ENCODE measurements at regions not wholly inside any gene's neighbourhood (a gene's known extent, or its start where the extent isn't known, plus 50 kb on each side); places are given as distances from the start of the nearest gene placed in this dataset.
"Not testable (repeated sequence)": the region's sequence is repeated elsewhere in the genome, so short reads cannot be mapped to it uniquely, and the experiment has no call there.

DNA sequence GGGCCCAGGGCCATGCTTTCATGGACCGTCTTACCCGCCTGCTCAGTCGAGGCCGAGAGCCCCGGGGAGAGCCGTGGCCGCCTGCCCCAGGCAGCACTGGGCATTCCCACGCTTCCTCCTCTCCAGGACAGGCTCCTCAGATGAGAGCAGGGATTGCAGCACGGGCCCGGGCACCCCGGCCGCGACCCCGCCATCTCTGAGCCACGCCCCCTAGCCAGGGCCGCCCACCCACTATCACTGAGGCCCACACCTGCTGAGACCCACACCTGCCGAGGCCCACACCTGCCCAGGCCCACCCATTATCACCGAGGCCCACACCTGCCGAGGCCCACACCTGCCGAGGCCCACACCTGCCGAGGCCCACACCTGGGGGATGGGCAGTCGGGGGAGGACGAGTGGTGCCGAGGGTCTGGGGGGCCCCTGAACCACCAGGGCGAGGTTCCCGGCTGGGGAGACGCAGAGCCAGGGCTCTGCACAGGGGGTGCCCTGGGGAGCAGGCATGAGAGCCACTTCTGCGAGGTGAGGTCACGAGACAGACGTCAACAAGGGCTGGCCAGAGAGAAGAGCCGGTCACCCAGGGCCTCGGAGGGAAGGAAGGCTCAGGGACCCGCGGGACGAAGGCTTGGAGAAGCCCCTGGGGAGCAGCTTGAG lies 235.6 kb downstream of the ERMARD start:
- no peak for DNase-seq

DNA sequence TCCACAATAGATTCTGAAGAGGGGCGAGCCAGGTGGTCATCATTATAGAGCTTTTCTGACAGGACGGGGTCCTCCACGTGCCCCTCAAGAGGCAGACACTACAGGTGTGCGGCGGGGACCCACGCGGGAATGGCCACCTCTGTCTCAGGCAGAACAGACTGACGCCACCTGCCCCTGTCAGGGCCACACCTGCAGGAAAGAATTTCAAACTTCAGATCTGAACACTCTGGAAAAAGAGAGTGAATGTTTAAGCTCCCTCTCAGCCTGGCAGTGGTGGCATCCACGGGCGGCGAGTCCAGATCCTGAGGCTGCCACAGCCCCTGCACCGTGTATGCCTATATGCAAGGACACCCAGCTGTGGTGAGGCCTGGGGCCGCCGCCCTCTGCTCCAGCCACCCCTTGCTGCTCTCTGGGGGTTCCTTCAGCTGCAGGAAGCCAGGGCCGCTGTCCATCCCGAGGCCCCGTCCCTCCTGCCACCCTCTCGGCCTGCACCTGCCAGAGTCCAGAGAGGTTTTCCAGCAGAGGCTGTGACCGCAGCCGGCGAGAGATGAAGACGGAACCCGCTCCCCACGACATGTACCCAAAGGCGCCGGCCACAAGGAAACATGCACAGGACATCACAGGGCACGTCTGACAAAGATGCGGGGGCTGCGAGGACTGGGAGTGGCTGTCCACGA lies 234.9 kb downstream of the ERMARD start:
- DNase-seq: no peak

DNA sequence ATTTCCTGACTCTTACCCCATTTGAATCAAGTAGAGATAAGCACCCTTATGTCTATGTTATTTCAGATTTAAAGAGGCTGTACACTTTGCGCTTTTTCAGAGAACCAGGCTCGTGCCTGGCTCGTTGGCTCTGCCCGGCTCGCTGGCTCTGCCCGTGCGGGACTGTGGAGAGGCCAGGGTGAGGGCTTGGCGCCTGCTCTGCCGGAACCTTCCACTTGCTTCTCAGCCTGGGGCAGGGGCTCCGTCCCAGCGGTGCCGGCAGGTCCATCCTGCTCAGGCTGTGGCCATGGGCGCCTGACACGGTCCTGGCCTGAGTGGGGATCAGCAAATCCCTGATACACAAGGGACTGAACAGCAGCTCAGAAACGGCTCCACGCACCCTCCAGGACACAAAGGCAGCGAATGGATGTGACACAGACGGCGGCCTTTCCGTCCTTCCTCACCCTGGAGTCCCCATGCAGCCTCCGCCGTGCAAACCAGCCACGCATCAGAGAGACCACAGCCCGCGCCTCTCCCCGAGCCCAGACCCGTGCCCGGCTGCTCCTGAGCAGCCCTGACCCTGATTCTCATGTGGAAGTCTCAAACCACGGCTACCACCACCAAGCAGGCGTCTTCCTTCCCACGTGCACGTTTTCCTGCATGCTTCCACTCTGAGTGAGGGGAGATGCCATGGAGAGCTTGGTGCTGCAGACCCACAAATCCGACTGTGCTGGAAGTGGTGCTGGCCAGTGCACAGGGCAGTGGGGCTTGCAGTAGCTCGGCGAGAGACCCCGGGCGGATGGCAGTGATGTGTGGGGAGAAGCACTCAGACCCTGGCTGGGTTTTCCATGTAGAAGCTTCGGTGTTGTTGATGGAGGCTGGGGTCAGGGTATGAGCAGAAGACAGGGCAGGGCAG lies 233.9 kb downstream of the ERMARD start:
- no peak for DNase-seq

DNA sequence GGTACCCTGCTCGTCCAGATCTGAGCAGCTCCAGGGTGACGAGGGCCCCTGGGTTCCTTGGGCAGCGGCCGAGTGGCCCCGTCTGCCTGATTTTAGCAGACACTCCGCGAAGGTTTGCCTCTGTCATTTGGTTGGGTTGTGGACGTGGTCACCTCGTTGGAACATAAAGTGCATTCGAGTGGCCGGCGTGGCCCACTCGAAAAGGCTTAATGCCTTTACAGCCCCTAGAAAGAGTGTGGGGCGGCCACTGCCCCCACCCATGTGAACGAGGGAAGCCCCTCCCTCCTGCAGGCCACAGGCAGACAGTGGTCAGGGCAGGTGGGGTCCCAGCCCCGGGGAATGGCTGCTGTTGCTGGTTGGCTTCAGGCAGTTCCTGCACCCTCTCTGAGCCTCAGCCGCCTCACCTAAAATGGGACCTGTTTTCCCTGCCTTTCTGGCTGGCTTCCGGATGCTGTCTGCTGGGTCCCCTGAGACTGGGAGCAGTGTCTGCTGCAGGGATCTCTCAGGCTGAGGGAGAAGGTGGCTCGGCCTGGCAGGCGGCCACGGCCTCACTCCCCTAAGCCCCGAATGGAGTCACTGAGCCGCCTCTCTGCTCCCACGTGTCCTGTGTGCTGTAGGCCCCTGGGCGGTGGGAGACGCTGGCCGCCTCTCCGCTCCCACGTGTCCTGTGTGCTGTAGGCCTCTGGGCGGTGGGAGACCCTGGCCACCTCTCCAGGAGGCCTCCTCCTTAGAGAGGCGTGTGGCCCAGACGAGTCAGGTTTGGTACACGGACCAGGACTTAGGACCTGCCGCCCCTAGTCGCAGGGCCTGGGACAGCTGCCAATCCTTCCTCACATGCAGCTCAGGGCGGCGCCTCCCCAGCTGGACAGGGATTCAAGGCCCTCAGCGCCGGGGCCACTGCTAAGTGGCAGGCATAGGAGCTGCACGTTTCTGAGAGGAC lies 233.0 kb downstream of the ERMARD start:
- no peak for DNase-seq

DNA sequence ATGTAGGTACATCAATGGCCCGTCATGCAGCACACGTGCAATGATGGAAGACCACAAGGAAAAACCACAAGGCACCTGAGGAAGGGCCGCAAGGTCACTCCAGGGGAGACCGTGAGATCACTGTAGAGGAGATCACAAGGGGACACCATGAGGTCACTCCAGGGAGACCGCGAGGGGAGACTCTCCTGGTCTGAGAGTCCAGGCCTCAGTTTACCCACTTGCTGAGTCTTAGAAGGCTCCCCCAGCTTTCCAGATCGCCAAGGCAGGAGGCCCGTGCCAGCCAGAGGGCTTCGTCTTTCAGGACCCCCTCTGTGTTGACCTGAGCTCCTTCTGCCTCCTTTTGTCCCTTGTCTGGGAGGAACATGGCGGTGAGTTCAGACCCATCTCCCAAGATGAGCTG lies 232.2 kb downstream of the ERMARD start:
- no peak for DNase-seq

DNA sequence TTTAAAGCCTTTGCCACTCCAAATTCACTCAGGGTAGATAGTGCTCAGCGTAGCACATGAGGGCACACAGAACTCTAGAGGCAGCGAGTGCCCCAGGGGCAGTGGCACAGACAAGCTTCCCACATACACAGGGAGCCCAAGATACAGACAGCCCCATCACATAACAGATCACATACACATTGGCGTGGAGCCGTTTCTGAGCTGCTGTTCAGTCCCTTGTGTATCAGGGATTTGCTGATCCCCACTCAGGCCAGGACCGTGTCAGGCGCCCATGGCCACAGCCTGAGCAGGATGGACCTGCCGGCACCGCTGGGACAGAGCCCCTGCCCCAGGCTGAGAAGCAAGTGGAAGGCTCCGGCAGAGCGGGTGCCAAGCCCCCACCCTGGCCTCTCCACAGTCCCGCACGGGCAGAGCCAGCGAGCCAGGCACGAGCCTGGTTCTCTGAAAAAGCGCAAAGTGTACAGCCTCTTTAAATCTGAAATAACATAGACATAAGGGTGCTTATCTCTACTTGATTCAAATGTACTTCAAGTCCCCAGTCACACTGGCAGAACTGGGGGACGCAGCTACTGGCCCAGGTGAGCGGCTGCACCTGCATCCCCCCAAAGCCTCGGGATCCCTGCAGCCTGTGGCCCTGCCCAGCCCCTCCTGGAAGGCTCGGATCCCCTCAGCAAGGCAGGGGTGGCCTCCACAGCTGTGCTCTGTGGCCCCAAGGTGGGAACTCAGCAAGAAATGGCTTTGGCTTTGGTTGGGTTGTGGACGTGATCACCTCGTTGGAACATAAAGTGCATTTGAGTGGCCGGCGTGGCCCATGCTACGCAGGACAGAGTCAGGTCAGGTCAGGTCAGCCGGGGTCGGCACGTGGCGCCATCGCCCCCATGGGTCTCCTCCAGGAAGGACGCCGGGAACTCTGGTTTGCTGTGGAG lies 231.3 kb downstream of the ERMARD start:
- DNase-seq: no peak

DNA sequence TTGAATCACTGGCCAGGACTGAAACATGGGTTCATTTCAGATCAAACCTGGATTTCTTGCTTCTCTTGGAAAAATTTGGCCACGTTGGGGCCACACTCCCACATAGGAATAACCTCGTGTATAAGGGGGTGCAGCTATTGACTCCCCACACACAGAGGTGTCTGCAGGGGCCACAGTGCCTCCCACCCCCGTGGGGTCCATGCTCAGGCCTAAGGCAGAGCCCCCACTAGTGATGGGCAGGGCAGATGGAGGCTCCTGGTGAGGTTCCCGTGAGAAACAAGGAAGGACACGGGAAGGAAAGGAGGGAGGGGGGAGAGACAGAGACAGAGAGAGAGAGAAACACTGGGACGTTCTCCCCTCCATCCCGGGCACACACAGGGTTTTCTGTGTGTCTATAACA lies 230.5 kb downstream of the ERMARD start:
- DNase-seq: no peak

DNA sequence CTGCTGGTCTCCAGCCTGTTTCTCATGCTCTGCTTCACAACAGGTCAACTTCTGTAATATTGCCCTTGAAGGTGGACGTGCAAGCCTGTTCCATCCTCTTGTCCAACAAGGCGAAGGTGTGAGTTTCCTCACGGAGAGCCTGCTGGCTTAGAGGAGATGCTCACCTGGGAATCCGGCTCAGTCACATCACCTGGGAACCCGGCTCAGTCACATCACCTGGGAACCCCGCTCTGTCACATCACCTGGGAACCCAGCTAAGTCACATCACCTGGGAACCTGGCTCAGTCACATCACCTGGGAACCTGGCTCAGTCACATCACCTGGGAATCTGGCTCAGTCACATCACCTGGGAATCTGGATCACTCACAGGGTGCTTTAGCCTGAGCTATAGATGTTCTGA lies 230.1 kb downstream of the ERMARD start:
- no peak for DNase-seq

DNA sequence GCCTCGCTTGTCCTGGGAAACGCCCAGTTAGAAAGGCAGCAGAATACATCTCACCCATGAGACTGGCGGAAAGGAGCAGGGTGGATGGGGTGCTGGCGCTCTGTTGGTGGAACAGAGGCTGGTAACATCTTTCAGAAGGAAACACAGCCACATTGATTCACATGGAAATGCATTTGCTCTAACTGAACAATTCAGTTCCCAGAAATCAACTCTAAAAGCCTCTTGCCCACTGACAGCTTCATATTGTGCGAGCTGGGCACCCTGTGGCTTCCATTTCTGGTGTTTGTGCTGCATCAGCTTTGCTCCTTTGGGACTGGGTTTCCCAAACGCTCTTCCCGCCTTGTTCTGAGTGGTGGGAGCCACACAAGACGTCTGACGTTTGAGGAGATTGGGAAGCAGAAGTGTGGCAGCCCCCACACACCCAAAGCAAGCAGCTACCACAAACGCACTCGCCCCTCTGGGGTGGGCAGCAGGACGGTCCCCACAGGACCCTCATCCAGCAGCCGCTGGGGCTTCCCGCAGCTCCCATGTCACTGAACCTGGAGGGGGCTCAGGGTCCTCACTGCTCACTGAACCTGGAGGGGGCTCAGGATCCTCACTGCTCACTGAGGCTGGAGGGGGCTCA lies 229.5 kb downstream of the ERMARD start:
- DNase-seq: no peak

DNA sequence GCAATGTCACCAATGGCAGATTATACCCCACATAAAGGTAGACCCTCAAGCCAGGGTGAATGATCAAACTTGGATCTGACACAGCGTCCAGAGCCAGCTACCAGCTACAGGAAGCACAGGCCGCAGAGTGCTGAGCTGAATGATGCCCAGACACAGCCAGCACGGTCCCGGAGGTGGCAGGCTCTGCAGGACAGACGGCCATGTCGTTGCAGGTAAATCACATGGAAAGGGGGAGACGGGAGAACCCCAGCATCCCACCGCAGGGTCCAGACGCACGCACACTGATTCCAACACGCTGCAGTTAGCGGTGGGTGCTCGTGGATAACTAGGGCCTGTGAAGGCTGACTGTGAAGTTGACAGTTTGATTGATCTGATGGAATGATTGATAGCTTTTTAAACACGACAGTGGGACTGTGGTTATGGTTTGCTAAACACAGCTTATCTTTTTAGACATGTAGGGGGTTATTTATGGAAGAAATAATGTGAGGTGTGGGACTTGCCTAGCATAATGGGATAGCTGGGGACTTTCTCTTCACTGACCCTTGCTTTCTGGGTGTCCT lies 228.5 kb downstream of the ERMARD start:
- no peak for DNase-seq

DNA sequence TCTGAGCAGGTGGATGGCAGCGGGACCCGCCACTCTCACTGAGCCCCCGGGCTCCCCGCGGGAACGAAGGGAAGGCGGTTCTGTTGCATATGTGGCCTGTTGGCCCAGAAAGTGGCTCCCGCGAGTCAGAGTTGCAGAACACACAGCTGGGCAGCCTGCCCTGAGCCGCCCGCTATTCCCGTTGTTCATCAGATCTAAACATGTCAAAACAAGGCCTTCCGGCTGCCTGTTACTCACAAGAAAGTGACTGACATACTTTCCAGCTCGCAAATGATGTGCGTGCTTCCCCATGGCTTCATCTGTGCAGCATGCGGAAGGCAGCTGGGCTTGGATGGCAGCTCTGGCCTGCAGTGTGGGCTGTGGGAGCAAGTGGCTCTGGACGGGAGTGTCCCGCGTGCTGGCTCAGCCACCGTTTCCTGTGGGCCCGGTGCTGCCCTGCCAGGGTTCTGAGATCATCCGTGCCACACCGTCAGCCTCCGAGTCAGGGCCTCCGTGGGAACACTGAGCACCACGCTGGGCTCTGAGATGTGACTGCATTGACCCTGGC lies 227.3 kb downstream of the ERMARD start:
- DNase-seq: no peak

DNA sequence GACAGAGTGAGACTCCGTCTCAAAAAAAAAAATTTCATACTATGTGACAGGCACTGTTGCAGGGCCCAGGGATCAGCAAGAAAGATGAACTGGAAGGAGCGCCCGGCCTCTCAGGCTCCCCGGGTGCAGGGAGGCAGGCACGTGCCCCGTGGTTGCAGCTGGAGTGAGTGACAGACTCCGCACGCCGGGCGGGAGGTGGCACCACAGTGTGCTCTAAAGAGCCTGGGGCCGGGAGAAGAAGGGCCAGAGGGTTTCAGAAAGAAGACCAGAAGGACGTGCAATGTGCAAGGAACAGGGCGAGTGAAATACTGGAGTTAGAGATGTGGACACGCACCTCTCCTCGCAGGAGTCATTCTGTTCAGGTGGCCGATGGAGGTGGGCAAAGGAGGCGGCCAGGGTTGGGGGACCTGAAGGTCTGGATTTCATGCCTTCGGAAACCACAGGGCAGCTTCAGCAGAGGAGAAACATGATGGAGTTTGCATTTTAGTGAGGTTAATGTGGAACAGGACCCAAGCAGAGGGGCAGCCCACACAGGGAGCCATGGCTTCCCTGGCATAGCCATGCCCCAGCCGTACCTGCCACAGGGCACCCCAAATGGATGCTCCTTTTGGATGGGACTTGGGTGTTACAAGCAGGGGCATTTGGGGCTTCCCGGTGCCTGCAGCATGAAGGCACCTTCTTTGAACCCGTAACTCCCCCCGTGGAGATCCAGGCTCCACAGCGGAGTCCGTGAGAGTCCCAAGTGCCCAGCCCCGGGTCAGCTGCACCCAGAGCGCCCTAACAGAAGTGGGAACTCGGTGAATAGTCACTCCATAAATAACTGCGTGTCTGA lies 226.2 kb downstream of the ERMARD start:
- no peak for DNase-seq

DNA sequence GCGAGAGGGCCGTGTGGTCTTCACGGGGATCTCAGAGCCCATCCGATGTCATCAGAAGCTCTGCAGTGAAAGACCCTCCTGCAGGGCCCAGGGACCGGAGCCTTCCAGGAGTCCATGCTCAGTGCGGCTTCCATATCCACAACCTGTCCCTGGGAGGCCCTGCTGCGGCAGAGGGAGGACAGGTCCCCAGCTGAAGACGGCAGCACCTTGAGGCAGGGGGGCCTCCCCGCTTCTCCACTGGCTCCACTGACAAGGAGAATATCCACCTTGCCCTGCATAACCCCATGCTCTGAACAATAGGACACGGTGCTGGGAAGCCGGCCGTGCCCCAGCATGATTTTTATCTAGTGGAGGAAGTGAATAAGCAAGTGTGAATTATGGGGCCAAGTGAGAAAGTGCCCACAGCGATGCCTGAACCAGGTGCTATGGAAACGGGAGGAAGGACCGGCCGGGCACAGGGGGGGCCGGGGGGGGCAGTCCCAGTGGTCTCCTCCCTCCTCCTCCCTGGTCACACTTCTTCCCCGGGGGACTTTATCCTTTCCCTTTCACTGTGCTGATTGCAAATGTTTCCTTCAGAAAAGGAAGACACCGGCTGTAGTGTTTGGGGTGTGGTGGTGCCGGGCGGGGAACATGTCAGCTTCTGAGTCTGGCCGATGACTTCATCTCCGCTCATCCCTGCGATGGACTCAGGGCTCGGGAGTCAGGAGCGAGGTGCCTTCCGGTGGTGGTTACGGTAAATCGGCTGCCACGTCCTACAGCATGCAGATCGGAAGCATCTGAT lies 225.1 kb downstream of the ERMARD start:
- no peak for DNase-seq

DNA sequence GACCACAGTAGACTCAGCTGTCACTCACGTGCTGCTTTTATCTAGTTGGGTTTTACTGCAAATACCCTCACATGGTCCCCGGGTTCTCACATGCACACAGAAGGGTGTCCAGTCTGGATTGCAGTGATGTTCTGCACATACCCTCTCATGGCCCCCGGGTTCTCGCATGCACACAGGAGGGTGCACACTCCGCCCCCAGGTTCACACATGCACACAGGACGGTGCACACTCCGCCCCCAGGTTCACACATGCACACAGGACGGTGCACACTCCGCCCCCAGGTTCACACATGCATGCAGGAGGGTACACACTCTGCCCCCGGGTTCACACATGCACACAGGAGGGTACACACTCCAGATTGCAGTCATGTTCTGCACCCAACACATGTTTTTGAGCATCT lies 224.3 kb downstream of the ERMARD start:
- no peak for DNase-seq

DNA sequence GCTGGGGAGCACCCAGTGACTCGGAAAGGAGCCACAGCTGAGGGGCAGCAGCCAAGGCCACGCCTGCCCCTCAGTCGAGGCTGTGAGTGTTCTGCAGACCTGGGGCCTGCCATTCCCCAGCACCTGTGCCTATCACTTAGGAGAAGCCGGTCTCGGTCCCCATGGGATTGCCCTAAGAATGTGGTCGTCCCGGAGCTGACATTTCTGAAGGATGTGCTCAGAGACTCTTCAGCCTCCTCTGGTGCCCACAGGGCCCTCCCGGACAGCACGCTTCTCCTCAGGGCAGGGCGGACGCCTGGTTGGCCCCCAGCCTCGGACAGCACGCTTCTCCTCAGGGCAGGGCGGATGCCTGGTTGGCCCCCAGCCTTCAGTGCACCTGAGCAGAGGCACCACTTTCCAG lies 223.9 kb downstream of the ERMARD start:
- no peak for DNase-seq

DNA sequence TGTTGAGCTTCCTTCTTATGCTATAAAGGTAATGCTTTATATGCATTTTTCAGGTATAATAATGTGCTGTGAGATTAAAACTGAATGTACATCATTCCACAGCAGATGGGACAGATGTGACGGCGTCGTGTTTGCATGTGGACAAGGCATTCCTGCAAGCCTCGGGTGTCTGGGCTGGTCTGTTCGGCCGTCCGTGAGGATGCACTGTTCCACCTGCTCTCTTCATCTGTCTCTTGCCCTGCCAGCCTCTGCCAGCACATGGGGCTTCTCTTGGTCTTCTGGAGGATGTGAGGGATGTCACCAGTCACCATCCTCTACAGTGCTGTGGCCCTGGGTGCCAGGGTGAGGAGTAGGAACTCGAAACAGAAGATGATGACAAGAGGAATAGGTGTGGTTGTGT lies 223.2 kb downstream of the ERMARD start:
- no peak for DNase-seq

DNA sequence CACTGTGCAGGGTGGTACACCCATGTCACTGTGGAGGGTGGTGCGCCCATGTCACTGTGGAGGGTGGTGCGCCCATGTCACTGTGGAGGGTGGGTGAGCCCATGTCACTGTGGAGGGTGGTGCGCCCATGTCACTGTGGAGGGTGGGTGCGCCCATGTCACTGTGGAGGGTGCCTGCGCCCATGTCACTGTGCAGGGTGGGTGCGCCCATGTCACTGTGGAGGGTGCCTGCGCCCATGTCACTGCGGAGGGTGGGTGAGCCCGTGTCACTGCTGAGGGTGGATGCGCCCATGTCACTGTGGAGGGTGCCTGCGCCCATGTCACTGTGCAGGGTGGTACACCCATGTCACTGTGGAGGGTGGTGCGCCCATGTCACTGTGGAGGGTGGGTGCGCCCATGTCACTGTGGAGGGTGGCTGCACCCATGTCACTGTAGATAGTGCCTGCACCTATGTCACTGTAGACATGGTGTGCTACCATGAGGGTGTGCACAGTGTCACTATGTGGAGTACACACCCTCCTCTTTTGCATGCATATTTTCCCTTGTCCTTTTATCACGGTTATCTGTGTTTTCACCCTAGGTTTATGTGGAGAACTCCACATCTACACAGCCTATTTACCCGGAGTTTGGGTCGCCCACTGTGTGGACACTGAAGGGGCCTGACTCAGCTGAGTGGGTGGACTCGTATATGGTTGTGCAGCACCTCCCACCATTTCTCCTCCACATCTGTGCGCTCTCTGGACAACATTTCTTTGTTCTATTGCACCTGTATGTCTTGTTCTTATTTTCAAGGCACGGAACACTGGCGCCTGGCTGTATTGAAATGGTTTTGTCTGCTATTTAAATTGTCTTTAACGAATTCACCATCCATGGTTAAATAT lies 222.4 kb downstream of the ERMARD start:
- not testable (repeated sequence) for DNase-seq

DNA sequence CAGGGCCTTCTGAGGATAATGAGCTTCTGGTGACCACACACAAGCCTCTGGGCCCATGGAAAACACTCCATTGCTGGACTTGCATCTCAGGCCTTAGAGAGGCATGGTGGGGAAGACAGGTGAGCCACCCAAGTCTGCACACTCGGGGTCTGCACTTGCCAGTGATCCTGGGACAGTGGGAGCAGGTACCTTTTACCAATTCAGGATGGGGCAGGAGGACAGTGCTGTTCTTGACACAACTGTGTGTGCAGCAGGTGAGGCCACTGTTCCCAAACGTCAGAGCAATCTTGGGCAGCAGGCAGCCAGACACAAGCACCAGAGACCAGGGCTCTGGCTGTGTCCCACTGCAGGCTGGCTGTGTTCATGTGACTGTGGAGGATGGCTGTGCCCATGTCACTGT lies 221.3 kb downstream of the ERMARD start:
- DNase-seq: no peak

Measured in stimulated activated CD4-positive, alpha-beta T cell treated with anti-CD3 and anti-CD28 coated beads, Interleukin-2, amount 100 ng/mL, for 48 hours (primary cell).